ENCODE measurements at regions not wholly inside any gene's neighbourhood (a gene's known extent, or its start where the extent isn't known, plus 50 kb on each side); places are given as distances from the start of the nearest gene placed in this dataset.

DNA sequence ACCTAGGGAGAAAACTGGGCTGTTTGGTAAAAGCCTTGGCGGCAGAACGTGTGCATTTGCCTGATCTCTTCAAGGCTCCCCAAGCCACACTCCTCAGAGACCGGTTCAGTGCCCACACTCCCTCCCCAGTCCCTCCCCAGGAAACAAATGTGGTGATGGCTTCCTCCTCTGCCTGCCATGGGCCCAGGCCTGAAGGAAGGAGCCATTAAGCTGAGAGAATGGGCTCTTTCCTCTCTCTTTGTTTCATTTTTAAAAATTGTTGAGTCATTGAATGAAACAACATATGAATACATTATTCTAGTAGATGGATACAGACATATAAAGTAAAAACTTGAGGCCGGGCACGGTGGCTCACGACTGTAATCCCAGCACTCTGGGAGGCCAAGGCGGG, 50.6 kb upstream of the YWHAQ start:
- no peak for DNase-seq (ENCODE audit: low read depth in 2 of 2, low spot score in 1 of 2)

- DNase-seq (ENCODE audit: low read depth in 2 of 2, low spot score in 1 of 2) = no peak
Measured at GRCh38 chr2:9685637-9686036, 54.8 kb upstream of the YWHAQ start.

- DNase-seq (ENCODE audit: low read depth in 2 of 2, low spot score in 1 of 2) = no peak
Measured at GRCh38 chr2:9686061-9686460, 55.3 kb upstream of the YWHAQ start.

GRCh38 chr2:9690252-9690651, 59.5 kb upstream of the YWHAQ start:
- no peak for DNase-seq (ENCODE audit: low read depth in 2 of 2, low spot score in 1 of 2)

DNA sequence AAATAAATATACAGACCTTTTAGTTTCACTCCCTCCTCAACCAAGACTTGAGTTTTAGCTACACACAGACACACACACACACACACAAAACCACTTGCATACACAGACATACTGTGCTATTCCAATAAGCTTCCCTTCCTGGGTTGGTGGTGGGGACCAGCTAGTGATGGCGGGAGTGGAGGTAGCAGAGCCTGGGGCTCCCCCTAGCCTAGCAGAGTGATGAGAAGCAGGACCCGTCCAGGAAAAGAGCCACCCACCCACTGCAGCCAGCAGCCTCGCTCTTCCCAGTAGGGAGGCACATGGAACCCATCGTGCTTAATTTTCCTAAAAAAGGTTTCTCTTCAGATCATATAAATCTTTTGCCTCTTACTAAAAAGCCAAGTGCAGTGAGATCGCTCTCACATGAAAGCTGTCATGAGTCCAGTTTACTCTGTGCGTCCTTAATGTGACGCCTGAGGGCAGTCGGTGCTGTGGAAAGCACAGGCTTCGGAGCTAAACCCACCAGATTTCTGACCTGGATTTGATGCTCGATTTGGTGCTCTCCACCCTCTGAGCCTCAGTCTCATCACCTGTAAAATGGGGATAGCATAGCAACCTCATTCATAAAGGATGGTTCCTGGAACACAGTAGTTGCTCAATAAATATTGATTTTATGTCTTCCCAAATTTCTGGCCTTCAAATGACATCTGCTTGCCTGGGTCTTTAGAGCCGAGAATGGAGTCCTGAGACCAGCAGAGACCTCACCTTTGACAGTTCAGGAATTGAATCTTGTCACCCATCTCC, 60.1 kb upstream of the YWHAQ start:
- DNase-seq (ENCODE audit: low read depth in 2 of 2, low spot score in 1 of 2) = no peak

GRCh38 chr2:9692456-9693195, 61.8 kb upstream of the YWHAQ start:
- no peak for DNase-seq (ENCODE audit: low read depth in 2 of 2, low spot score in 1 of 2)

GRCh38 chr2:9693196-9693491, 62.3 kb upstream of the YWHAQ start:
- no peak for DNase-seq (ENCODE audit: low read depth in 2 of 2, low spot score in 1 of 2)

GRCh38 chr2:9693646-9694045, 62.8 kb upstream of the YWHAQ start:
- DNase-seq (ENCODE audit: low read depth in 2 of 2, low spot score in 1 of 2) = no peak

DNA sequence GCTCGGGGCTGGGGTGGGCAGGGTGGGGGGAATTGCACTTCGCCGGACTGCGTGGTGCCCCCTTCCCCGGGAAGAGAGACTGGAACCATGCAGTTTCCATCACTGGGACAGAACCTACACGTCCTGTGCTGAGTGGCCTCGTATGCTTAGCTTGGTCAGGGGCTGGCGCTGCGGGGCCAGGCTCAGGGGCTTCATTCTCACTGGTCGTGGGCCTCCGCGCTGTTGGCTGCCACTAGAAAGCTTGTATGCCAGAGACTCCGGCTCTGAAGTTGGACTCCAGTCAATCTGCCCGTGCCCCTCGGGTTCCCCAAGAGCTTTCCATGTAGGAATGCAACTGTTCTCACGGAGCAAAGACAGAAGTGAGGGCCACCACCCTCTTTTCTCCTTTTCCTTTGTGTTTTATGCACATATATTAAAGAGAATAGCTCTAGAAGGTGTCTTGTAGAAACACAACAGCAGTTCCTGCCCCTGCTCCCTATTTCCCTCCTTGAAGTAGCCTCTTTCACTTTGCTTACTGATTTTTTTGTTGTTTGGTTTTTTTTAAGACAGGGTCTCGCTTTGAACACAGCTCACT, 64.0 kb upstream of the YWHAQ start:
- no peak for DNase-seq (ENCODE audit: low read depth in 2 of 2, low spot score in 1 of 2)

DNA sequence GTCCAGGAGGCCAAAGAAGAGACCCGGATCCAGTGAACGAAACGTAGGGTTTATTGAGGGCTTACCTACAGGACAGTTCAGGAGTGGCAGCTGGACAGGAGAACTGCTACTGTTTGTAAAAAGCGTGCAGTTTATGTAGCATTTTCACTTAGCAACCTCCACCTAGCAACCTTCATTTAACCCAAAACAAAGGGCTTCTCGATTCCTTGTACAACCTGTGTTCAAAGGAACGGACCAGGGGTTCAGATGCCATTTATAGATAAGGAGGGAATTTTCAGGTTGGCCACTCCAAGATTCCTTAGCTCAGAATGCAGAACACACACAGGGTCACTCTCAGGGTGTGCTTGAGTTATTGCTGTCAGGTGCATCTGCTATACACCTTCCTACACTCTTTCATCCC, 65.1 kb upstream of the YWHAQ start:
- no peak for DNase-seq (ENCODE audit: low read depth in 2 of 2, low spot score in 1 of 2)

GRCh38 chr2:9696731-9697130, 65.9 kb upstream of the YWHAQ start:
- DNase-seq (ENCODE audit: low read depth in 2 of 2, low spot score in 1 of 2) = no peak

GRCh38 chr2:9697909-9698308, 67.1 kb upstream of the YWHAQ start:
- DNase-seq (ENCODE audit: low read depth in 2 of 2, low spot score in 1 of 2) = no peak

GRCh38 chr2:9699139-9700108, 68.6 kb upstream of the YWHAQ start:
- no peak for DNase-seq (ENCODE audit: low read depth in 2 of 2, low spot score in 1 of 2)

GRCh38 chr2:9700109-9700495, 69.3 kb upstream of the YWHAQ start:
- no peak for DNase-seq (ENCODE audit: low read depth in 2 of 2, low spot score in 1 of 2)

DNA sequence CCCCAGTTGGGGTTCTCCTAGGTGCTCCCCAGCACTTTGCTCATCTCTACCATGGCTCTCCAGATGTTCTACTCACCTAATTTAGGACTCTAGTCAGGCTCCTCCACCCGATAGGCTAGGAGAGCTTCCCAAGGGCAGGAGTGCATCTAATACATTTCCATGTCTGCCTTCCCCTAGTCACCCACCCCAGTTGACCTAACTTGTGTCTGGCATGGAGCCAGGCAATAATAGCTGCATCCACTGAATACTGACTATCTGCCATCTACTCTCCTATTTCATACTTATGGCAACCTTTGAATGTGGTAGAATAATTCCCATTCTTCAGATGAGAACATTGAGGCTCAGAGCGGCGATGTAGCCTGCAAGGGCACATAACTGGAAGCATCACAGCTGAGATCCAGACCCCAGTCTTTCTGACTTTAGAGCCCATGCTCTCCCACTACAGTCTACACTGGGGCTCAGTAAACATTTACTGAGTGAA, 71.8 kb upstream of the YWHAQ start:
- DNase-seq (ENCODE audit: low read depth in 2 of 2, low spot score in 1 of 2) = no peak

GRCh38 chr2:9703085-9703678, 72.4 kb upstream of the YWHAQ start:
- peak; percentile 56 to 70 for DNase-seq (ENCODE audit: low read depth in 2 of 2, low spot score in 1 of 2)

- no peak for DNase-seq (ENCODE audit: low read depth in 2 of 2, low spot score in 1 of 2)
Measured at GRCh38 chr2:9703701-9704221, 73.0 kb upstream of the YWHAQ start.

- no peak for DNase-seq (ENCODE audit: low read depth in 2 of 2, low spot score in 1 of 2)
Measured at GRCh38 chr2:9704600-9704999, 73.8 kb upstream of the YWHAQ start.

- DNase-seq (ENCODE audit: low read depth in 2 of 2, low spot score in 1 of 2) = no peak
Measured at GRCh38 chr2:9705196-9705595, 74.4 kb upstream of the YWHAQ start.

DNA sequence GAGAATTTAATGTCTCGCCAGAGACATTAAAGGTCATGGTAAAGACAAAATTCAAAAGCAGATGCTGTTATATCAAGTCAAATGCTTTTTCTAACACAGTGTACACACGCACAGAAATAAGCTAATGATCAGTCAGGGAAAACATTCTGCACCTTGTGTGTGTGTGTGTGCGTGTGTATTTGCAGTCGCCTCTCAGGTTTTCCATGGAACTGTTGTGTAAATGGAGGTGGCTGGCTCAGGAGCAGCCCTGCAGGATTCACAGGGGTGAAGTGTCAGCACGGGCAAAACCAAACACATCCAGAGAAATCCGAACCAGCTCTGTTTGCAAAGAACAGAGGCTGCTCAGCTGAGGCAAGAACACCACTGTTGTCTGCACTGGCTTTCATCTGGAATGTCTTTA, 76.2 kb upstream of the YWHAQ start:
- no peak for DNase-seq (ENCODE audit: low read depth in 2 of 2, low spot score in 1 of 2)
